ENCODE measurements at regions not wholly inside any gene's neighbourhood (a gene's known extent, or its start where the extent isn't known, plus 50 kb on each side); places are given as distances from the start of the nearest gene placed in this dataset.

GRCh38 chr13:107374038-107374437, 806.1 kb upstream of the ARGLU1 start:
- TF ChIP-seq EP300 (IDR thresholded peaks at IDR 0.05): no peak
- TF ChIP-seq CTCF (IDR thresholded peaks at IDR 0.05): no peak
- no peak for TF ChIP-seq POLR2A (IDR thresholded peaks at IDR 0.05)
